ENCODE measurements at regions not wholly inside any gene's neighbourhood (a gene's known extent, or its start where the extent isn't known, plus 50 kb on each side); places are given as distances from the start of the nearest gene placed in this dataset.

GRCh38 chr2:145020694-145021093 is 500.8 kb upstream of the ZEB2 start:
- H2AFZ ChIP-seq (ENCODE audit: low read length) = no peak overlapping the region
- no peak overlapping the region for H2BK15ac ChIP-seq (ENCODE audit: low read depth, low read length)
- H3K27me3 Mint-ChIP-seq (ENCODE audit: low read depth) = no peaks in the 10 kb centered on the region
- H4K20me1 ChIP-seq (ENCODE audit: control insufficient read depth, insufficient read depth, insufficient read length) = no peaks in the 10 kb centered on the region
- no peak for DNase-seq
- no peak overlapping the region for H3T11ph ChIP-seq (ENCODE audit: low read length)
- no peaks in the 10 kb centered on the region; the same call in 1 of the 2 replicates for H3K4me1 ChIP-seq (ENCODE audit: insufficient read depth, low read length)
- no peak overlapping the region for H2BK5ac ChIP-seq (ENCODE audit: insufficient read length, low read length)
- no peak overlapping the region for H3K14ac ChIP-seq (ENCODE audit: insufficient read depth, low read length)
- no peak for TF ChIP-seq CTCF (conservative IDR thresholded peaks at IDR 0.05)
- H3K9me3 Mint-ChIP-seq = no peaks in the 10 kb centered on the region
- no peak overlapping the region for H4K91ac ChIP-seq (ENCODE audit: insufficient read length, low read depth, low read length)
- H2BK120ac ChIP-seq (ENCODE audit: low read depth, low read length, poor library complexity, severe bottlenecking) = no peak overlapping the region
- no peak overlapping the region for H2BK20ac ChIP-seq (ENCODE audit: low read depth, low read length, poor library complexity, severe bottlenecking)
- no peaks in the 10 kb centered on the region for H3K36me3 Mint-ChIP-seq (ENCODE audit: insufficient read depth in 1 of 3, low read depth in 3 of 3)
- no peak overlapping the region for H3K4me2 ChIP-seq (ENCODE audit: insufficient read depth, insufficient read length, low read length)
- H4K8ac ChIP-seq (replicated peaks; ENCODE audit: insufficient read length, low read depth, low read length) = no peak overlapping the region
- no peaks in the 10 kb centered on the region for H3K23me2 ChIP-seq (ENCODE audit: insufficient read length, low read depth, low read length, poor library complexity, severe bottlenecking)
- H3K56ac ChIP-seq (ENCODE audit: insufficient read length, low read depth, low read length) = no peak overlapping the region
- no peak overlapping the region for H3K27ac ChIP-seq (ENCODE audit: insufficient read length, low read depth, low read length)
- no peak overlapping the region for H3K27ac Mint-ChIP-seq
- H3K9me3 ChIP-seq (ENCODE audit: control insufficient read depth, low read depth, low read length) = no peaks in the 10 kb centered on the region
- H2AK5ac ChIP-seq (ENCODE audit: insufficient read length, low read length) = no peak overlapping the region
- H3K9ac ChIP-seq (ENCODE audit: extremely low read depth, insufficient read length, low read length) = no peak overlapping the region
- no peak overlapping the region for H3K18ac ChIP-seq (ENCODE audit: insufficient read length, low read depth, low read length)
- no peaks in the 10 kb centered on the region for H3K79me2 ChIP-seq (ENCODE audit: insufficient read depth, low read length)
- no peaks in the 10 kb centered on the region for H3K79me1 ChIP-seq (ENCODE audit: insufficient read depth, low read depth, low read length, poor library complexity, severe bottlenecking)
- WGBS (ENCODE audit: extremely low coverage, insufficient read length, low lambda C conversion rate) = no CpG with 5 or more reads among the region's 3 CpGs
- H3K4me1 Mint-ChIP-seq = peaks cover 13 to 15% of the 10 kb centered on the region in 2 experiments
- H3K4me3 Mint-ChIP-seq = no peak overlapping the region
- H2BK12ac ChIP-seq (ENCODE audit: insufficient read length, low read depth, low read length) = no peak overlapping the region
- no peaks in the 10 kb centered on the region for H3K27me3 ChIP-seq (ENCODE audit: insufficient read depth, low read length)
- H4K5ac ChIP-seq (ENCODE audit: insufficient read length, low read depth, low read length) = no peak overlapping the region
- H3K4ac ChIP-seq (ENCODE audit: low read depth, low read length) = no peak overlapping the region
- no peak overlapping the region for H3K23ac ChIP-seq (ENCODE audit: insufficient read length, low read depth, low read length)
